CD4-positive, alpha-beta T cell treated with Interleukin-10 for 1 hour (primary cell): ENCODE measurements at regions not wholly inside any gene's neighbourhood (a gene's known extent, or its start where the extent isn't known, plus 50 kb on each side); places are given as distances from the start of the nearest gene placed in this dataset.
A peak's percentile ranks its signal among the peaks of the same experiment; 100 is the strongest.

Source experiments
- DNase-seq: peaks from one replicate; pipeline ENCODE4 v3.0.0-alpha.2; 2020

DNA sequence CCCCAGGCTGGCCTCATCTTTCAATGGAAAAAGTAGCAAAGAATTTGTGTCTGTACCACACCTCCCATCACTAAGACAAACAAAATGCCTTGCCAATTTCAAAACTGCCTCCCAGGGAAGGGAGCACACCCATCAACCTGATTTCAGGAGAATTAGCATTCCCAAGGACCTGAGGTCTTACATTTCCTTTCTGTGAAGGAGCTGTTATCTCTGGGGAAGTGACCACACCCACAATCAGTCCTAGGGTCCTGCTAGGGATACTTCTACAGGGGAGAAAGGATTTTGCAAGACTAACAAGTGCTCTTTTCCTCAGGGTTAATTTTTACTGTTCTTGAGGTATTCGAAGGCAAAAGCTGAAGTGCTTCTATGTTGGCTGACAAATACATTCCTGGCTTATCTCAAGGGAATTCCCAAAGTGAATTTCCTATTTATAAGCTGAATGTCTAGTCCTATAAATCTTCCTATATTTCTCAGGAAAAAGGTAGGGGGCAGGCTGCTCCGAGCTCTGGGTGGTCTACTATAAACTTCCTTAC lies 97.4 kb upstream of the ITGA1 start:
- DNase-seq, result no peak

DNA sequence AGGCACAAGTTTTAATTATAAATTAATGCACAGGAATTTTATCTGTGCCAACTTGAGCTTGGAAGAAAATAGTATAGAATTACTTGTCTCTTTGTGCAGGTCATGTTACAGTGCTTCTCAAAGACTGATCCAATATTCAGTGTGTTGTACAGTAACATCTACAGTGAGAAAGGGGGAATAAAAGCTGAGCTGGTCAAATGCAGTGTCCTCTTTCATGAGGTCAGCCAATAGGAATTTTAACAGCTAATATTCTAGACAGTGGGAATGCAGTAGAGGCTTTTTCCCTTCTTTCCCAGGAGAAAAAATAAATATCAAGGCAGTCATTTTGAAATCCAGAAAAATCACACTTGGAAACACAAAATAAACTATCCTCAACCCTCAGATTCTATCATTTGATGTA lies 95.7 kb upstream of the ITGA1 start:
- DNase-seq, result no peak

DNA sequence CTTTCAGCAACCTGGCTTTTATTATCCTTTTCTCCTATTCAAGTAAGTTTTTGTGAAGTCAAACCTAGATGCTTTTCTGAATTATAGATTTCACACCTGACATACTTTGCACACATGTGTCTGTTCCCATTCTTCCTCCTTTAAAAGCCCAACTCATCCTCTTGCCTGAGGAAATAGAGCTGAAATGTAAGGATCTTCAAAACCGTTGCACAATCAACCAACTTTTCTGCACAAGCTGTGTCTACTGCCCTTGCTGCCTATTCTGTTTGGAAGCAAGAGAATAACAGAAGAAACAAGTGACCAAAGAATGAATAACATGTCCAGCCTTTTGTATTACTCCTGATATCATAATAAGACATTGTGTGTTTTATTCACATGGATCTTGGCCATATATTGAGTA lies 95.1 kb upstream of the ITGA1 start:
- no peak for DNase-seq

DNA sequence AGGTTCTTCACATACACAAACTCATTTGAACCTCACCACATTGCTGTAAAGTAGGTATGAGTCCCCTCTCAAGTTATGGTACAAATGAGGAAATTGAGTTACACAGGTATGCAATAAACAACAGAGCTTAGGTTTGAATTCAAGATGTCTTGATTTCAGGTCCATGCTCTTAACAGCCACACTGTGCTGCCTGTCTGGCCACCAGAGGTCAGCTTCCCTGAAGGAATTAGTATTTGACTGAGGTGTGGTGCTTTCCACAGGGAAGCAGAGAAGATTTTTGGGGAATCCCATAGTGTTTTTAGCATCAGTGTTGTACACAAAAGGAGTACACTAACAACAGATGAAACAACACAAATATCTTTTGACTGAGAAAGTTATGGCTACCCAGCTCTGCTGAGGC lies 94.4 kb upstream of the ITGA1 start:
- DNase-seq, result peak; percentile 51

DNA sequence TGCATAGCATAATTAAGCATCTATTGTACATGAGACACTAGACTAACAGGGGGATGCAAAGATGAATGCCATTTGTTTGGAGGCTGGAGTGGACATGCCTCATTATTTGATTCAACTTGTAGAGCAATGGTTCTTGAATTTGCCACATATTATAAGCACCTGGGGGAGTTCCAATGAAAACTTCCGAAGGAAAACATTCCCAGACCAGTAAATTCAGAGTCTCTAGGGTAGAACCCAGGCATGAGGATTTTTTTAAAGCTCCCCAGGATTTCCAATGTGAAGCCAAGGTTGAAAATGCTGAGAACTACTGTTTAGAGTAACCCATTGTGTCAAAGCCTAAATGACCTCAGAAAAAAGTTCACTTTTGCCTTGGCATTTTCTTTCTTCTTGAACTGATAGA lies 93.9 kb upstream of the ITGA1 start:
- DNase-seq, result no peak

DNA sequence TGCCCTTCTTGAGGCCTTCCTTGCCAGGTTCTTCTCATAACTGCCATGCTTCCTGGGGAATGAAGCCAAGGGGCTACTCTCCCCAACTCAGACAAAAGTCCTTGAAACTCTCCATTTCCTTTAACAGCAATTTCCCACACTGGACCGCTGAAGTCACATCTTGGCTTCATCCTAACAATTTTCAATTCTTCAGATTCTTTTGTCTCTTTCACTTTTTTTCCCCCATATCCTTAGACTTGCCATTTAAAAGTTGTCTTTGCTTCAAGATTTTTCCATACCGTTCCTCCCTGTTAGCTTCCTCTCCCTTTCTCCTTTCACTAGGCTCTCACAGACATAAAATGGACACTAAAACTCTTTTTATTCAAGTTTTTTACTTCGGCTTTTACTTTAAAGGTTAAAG lies 93.1 kb upstream of the ITGA1 start:
- DNase-seq, result no peak

DNA sequence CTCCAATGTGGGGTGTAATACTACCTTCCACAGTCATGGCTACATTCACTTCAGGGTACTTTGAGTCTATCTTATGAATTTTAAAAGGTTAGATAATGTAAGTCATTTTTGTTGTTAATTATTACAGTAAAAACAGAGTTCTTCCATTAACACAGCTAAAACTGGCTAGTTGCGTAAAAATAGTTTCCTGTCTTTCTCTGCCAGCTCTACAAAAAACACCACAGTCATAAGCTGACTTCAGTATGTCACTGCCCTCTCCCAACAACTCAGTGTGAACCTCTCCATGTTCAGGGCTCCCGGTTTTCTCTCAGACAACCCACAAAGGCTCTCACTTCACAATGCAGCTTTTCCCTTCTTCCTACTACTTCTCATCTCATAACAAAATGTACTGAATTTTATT lies 84.8 kb upstream of the ITGA1 start:
- DNase-seq, result no peak

DNA sequence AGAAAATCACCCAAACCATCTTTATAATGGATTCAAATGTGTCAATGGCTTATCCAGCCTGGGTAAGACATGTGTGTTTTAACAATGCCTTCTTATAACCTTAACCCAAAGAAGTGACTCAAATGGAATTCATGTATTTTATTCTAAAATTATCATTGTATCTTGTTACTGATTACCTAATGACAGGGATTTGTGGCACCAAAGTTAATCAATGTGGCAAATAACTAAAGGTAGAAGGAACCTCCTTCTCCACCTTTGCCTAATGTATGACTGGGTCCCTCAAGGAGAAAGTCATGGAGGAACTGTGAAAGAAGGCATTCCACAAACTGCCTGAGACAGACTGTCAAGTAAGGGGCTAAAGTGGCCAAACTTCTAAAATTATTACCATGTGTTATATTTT lies 84.4 kb upstream of the ITGA1 start:
- no peak for DNase-seq

DNA sequence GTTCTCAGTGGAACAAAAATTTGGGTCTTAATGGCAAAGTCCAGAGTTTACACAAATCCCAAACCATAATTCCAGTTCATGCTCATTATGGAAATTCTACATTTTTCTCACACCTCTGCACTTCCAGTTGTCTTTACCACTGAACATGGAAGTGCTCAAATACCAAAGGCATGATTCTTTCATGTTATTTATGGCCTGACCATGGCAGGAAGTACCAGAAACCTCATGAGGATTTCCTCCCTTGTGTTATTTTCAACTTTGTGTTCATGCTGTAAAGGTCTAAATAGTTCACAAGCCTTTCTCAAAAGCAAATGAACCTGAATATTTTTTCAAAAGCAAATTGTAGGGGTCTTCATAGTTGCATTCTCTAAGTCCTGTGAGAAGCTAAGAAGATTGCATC lies 82.0 kb upstream of the ITGA1 start:
- DNase-seq, result peak; percentile 19

DNA sequence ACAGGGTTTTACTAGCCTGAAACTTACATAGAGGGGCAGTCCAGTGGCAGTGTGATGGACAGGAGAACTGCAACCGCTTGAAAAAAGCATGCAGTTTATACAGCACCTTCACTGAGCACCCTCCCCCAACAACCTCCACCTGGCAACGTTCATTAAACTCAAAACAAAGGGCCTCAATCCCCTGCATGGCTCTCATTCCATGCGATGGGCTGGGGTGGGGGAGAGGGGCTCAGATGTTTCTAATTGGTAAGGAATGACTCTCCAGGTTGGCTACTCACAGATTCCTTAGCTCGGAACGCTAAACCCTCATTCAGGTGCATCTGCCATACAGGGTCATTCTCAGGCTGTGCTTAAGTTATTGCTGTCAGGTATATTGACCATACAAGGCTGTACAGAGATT lies 80.9 kb upstream of the ITGA1 start:
- DNase-seq, result no peak

DNA sequence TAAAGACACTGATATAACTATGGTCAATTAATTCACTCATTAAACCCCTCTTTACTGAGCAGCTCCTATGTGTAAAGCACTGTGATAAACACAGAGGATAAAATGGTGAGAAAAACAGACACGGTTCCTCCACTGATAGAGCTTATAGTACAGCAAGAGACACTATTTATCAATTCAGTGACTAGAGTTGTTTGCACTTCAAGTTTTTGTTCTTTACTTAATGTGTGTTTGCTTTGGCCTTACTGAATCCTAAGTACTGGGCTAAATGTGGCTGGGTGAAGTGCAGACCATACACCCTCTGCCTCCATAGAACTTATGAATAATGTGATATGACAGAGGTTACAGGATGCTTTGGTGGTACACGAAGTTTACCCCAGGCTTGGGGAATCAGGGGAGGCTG lies 80.1 kb upstream of the ITGA1 start:
- no peak for DNase-seq

DNA sequence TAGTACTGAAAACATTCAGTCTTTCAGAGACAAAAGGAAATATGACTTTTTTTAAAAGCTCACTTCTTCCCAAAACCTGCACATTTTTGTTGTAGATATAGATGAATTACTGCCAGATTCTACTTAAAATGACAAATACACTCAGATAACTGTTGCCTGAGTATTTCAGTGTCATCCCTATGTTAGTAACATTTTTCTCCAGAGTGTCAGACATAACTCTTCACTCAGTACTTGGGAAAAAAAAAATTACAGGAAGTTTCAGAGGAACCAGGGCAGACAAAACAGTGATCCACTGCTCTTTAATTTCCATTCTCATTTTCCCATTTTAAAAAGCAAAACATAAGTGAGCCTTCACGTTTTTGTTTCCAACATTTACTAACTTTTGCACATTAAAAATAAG lies 79.3 kb upstream of the ITGA1 start:
- no peak for DNase-seq

DNA sequence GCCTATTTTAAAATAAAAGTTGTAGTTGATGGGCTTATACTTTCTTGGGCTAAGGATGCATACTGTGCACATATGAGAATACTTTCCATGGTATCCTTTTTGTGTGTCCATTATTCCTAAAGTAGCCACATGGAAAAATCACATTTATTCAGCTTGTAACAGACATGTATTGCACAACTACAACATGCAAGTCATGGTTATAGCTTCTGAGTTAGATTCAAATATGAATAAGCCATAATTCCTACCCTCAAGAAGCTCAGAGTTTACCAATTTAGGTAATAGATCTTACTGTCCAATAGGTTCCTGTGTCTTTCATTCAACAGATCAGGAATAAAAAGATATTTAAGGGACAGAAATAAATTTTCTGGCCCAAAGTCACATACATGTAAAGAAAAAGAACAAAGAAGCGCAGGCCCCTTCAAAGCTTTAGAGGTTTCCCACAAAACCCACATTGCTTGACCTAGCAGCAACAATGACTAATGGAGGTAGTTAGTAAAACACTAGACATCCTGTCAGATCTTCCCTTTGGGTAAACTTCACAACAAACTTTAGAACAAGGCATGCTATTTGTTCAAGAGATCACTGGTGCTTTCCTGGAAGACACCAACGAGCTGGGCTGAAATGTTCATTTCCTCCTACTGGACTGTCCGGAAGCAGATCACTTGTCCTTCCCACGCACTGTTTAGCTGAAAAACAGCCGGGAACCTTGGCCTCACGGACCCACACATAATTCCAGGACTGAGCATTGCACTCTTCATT lies 78.4 kb upstream of the ITGA1 start:
- DNase-seq, result peak; percentile 21

DNA sequence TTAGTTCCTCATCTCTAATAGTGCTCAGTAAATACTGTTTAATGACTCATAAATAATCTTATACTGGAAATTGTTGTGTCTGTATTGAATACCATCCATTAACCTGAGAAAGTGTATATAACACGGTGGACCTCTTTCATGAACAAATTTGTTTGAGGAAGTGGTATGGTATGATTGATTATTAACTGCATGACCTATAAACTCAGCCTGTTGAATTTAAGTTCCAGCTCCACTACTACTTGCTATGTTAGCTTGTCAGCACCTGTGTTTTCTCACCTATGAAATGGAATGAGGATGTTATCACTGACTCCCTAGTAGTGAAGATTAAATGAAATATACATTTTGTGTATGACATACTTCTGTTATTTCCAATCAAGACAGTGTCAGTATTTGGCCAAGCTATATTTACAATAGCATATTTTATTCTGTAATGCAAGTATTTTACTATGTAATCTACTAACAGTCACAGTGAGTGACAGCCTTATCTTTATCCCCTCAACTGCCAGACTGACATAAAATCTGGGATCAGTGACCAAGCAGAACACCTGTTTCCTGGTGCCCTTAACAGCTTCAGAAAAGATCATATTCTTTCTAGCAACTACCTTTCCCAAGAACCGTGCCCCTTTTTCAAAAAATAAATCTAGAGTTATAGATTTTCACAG lies 77.3 kb upstream of the ITGA1 start:
- no peak for DNase-seq

DNA sequence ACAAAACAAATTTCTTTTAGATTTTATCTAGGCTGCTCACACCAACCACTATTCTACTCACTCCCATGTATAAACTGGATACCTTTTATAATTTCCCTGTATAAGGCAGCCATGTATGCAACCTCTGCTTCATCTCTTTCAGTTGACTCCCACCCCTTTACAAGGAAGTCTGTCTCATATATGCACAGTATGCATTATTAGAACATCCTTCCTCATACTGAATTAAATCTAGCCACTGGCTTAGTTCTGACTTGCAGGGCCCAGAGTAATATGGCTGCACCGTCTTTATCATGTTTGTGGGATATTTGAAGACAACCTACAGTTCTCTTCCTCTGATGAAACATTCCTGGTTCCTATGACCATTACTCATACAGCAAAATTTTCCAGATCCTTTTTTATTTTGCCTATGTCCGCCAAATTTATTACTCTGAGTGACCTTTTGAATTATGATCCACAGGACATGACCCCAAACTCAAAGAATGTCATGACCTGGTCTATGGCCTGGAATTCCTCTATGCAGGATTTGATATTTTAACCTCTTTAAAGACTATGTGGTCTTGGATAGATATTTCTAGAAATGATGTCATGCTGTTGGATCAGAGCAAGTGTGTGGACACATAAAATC lies 76.6 kb upstream of the ITGA1 start:
- DNase-seq, result no peak

DNA sequence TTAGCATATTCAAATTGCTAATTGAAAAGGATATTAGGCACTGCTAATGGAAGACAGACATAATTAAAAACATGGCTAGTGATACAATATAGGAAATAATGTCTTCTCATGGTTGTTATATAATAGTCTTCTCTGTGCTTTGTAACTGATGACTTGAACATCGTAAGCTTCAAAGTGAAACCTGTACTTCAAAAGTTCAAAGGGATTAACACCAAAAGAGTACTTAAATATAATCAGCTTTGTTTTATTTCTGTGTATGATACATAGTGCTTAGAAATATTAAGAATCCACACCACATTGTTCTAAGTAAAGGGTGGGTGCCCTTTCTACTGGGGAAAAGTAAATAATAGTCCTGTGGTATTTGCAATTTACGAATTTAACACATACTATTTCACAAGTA lies 75.4 kb upstream of the ITGA1 start:
- DNase-seq, result no peak

DNA sequence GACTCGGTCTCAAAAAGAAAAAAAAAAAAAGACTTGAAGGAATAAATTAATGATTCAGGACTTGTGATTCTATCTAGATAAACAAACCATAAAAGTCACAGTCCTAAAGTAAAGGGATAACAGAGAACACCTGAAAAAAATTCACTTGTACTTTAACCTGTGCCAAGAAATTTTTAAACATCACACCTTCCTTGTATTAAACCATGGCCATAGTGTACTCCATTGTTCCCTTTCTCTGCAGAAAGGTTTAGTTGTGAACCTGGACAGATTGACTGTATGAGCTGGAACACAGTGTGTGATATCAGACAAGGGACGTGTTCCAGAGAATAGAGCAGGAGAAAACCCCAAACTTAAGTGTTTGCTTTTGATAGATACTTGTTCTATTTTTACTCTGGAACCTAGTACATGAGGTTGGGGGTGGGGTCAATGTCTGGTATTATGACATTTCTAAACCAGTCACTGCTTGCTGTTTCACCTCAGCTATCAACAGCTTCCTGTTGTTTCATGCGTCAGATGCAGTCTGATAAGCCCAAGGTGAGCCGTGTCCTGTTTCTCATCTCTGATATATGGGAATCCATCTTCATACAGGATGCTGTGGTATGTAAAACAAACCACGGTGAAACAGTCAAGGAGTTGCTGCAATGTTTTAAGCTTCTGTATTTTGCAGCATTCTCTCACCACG lies 62.5 kb upstream of the ITGA1 start:
- peak; percentile 84 for DNase-seq

DNA sequence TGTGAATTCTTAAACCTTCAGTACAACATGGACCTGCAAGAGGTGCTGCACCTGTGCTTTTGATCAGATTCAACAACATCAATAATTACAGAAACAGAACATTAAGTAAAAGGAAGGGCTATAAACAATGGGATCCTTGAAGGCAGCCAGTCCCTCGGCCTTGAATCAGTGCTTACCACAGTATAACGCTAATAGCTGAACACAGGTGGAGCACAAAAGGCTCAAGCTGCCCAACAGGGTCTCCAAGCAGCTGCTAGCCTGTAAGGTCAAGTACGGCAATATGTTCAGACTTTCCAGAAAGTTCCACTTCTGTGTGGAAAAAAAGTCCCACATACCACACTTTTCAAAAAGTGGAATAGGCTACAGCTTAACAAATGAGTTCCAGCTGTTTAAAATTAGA lies 61.9 kb upstream of the ITGA1 start:
- no peak for DNase-seq

DNA sequence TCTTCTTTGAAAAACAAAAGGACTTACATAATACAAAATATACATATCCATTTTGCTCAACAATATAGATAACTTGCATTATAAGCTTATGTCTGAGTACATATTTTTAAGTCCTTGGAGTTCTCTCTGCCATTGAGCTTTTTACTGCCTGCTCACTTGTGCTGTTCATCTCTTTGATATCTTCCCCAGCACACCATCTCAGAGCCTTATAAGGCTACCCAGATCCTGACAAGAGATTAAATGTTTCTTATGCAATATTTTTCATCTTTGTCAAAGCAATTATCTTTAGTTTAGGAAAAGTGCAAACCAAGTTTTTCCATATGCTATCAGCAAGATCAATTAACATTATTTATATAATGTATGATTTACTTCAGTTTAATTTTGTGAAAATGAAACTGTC lies 60.7 kb upstream of the ITGA1 start:
- DNase-seq, result no peak

DNA sequence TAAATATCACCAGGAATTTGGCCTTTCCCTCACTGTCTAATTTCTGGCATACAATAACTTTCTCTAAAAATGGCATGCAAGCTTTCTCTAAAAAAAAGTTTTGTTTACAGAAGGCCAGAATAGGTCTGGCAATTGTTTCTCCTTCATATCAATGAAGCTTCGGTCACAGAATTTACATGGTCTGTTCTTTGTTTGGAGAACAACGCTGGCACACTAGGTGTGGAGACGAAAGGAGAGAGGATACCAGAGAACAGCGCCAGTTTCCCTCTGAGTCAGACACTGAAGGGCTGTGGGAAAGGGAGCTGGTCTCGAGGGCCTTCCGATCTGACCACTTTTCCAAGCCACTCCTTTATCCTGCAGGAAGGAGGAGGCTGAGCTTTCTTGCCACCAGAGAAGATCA lies 60.1 kb upstream of the ITGA1 start:
- no peak for DNase-seq

DNA sequence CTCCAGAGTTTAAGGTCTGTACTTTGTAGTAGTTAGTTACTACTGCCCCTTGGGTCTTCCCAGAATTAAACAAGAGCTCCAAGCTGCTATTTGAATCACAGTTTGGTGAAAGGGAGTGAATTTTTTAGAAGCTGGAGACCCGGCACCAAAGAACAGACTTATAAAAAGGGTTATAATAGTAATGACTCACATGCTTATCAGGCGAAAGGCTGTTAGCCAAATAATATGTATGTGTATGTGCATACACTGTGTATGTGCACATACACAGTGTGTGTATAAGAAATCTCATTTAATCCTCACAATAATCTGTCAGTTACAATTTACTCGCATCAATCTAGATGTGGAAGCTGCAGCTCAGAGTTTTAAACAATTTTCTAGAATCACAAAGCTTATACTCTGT lies 59.5 kb upstream of the ITGA1 start:
- DNase-seq, result no peak

DNA sequence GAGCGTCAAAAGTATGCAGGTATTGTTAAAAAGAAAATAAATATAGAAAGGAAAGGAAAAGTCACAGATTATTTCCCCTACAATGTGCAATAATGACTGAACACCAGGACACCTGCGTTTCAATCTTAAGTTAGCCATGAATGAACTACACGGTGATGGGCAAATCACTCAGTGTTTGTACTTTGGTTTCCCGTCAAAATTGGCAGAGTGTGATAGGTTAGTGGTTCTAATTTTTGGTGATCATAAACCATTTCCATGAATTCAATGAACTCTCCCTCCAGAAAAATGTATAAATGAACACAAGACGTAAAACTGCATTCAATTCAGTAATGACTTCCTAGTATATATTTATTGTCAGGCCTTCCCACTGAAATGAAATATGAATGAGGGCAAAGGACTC lies 59.0 kb upstream of the ITGA1 start:
- DNase-seq, result no peak

DNA sequence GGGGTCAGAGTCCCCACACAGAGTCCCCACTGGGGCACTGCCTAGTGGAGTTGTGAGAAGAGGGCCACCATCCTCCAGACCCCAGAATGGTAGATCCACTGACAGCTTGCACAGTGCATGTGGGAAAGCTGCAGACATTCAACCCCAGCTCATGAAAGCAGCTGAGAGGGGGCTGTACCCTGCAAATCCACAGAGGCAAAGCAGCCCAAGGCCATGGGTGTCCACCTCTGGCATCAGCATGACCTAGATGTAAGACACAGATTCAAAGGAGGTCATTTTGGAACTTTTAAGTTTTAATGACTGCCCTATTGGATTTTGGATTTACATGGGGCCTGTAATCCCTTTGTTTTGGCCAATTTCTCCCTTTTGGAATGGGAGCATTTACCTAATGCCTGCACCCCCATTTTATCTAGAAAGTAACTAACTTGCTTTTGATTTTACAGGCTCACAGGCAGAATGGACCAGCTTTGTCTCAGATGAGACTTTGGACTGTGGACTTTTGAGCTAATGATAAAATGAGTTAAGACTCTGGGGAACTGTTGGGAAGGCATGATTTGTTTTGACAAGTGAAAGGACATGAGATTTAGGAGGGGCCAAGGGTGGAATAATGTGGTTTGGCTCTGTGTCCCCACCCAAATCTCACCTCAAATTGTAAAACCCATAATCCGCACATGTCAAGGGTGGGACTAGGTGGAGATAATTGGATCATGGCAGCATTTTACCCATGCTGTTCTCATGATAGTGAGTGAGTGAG lies 56.3 kb upstream of the ITGA1 start:
- DNase-seq, result no peak
